ENCODE measurements at regions not wholly inside any gene's neighbourhood (a gene's known extent, or its start where the extent isn't known, plus 50 kb on each side); places are given as distances from the start of the nearest gene placed in this dataset.
"Not testable (repeated sequence)": the region's sequence is repeated elsewhere in the genome, so short reads cannot be mapped to it uniquely, and the experiment has no call there.

DNA sequence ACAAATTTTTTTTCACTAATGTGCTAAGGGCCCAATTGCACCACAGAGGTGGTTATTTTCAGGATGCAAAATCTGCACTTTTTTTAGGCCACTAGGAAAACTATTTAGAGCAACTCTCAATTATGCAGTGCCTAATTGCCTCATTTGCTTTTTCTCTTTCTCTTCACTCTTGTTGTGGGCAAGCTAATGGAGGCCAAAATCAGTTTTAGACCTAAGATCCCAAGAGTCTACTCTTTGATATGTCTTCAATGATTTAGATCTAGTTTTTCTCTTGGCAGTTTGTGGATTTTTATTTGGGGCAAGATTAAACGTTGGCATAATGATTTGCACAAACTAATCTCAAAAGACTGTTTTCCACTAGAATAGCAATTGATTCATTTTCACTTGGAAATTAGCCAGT is 1996.9 kb downstream of the LRRC4C start:
- no peak for DNase-seq

DNA sequence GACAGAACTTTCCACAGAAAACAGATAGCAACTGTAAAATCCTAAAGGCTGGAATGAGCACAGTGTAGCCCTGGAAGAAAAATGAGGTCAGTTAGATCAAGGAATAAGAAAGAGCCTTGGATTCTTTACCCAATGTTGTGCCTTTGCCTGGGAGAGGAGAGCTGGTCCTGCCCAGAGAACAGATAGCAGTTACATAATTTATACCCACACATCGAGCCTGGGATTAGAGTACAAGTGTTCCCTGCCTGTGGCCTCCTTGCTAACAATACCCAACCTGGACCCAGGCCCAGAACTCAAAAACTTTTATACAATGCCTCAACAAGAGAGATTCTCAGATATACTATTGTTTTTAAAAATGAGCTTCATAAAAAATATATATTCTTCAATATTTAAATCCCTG is 1998.4 kb downstream of the LRRC4C start:
- no peak for DNase-seq

DNA sequence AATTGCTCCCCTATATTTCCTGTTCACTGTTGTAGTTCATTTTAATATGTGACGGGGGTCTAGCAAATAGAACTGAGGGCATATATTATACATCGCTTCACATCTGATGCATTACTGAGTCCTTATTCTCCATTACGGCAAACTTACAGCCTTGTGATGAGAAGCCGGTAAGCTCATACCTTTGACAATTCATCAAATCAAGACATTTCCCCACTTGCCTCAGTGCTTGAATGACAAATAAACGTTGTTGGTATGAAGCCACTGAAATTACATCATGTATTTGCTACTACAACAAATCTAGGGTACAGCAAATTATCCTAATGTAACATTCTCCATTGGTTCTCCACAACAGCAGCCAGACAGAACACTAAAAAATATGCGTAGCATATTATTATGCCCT is 1999.8 kb downstream of the LRRC4C start:
- DNase-seq = no peak

DNA sequence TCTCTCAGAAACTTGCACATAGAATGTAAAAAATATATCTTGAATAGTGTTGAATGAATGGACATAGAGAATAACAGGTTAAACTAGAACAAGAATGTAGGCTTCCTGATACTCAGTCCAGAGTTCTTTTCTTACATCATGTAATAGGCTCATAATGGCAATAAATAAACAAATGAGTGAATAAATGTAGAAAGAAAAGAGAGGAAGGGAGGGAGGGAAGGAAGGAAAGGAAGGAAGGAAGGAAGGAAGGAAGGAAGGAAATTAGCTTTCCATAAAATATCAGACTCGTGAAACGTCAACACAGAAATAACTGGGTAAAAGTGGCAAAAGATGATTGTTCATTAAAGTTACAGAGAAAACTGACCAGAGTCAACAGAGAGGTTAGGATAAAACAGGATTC is 2001.0 kb downstream of the LRRC4C start:
- no peak for DNase-seq

DNA sequence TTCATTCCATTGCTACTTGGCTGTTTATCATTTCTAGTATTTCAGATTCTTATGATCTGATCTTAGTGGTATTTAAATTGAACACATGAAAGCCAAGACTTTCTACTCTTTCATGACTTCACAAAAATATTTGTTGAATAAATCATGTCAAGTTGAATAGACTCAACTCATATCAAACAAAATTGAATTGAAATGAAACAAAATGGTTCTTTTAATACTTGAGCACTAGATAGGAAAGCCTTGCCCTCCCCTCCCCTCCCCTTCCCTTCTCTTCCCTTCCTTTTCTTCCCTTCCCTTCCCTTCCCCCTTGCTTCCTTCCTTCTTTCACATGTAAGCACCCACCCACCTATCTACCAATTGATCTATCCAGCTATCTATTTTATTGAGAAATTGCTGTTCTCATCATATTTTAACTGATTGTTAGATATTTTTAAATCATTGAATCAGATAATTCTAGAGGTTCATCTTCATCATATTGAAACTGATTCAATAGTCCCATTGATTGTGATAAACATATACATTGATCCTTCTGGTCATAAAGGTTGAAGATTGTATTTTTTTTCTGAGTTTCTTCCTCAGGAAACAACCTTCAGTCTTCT is 2015.9 kb downstream of the LRRC4C start:
- no peak for DNase-seq

DNA sequence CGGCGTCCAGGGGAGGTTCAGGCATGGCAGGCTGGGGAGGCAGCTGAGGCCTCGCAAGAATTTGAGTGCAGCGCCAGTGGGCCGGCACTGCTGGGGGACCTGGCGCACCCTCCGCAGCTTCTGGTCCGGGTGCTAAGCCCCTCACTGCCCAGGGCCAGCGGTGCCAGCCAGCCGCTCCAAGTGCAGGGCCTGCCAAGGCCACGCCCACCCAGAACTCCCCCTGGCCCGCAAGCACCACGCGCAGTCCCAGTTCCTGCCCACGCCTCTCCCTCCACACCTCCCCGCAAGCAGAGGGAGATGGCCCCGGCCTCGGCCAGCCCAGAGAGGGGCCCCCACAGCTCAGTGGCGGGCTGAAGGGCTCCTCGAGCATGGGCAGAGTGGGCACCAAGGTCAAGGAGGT is 2017.3 kb downstream of the LRRC4C start:
- DNase-seq = no peak

DNA sequence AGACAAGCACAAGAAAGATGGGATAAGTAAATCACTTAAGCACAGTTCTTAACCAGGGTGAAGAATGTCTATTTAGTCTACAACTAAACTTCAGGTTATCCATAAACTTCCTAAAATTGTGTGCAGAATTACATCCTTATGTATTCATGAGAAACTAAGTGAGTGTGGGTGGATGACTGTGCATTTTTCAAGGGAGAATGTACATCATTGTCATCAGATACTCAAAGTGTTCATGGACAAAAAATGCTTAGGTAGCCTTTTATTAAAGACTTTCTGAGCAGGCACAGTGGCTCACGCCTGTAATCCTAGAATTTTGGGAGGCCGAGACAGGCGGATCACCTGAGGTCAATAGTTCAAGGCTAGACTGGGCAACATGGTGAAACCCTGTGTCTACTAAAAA is 2023.8 kb downstream of the LRRC4C start:
- no peak for DNase-seq

DNA sequence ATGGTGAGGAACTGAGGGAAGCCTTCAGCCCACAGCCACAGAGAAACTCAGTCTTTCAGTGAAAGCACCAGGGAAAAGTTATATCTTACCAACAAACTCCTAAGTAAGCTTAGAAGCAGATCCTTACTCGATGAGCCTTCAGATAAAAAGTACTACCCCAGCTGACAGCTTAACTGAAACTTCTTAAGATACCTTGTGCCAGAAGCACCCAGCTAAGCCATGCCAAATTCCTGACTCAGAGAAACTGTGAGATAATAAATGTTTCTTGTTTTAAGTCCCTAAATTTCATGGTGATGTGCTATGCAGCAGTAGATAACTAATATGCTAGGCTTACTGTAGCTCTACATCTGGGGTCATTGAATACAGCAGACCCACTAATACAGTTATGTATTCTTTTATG is 2025.0 kb downstream of the LRRC4C start:
- no peak for DNase-seq

DNA sequence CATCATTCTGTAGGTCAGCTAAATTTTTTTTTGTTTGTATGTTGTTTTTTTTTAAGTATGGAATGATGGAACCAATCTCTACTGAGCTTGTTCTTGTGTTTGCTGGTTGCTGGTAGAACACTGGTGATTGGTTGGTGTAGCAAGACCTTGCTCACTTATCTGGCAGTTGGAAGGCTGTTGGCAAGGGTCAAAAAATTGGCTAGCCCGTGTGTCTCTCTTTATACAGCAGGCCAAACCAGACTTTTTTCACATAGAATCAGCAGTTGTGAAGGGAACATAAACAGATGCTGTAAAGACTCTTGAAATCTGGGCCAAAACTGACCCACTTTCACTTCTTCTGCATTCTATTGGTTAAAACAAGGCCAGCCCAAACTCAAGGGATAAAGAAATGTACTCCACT is 2026.5 kb downstream of the LRRC4C start:
- DNase-seq = no peak

DNA sequence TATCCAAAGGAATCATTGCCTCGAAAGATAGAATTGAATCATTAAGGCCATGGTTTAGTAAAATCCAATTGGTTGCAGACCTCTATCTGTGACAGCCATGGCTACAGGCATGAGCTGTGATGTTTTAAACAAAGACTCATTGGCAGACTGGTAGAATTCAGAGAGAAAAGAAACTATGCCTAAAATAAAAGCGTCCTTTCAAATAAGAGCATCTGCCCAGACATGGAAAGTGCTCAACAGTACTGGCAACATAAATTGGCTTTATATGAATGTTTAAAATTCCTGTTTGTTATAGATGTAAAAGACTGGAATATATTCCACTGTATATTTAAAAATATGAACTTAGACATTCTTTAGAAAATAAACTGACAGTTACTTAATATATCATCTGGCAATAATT is 2034.2 kb downstream of the LRRC4C start:
- DNase-seq = no peak

DNA sequence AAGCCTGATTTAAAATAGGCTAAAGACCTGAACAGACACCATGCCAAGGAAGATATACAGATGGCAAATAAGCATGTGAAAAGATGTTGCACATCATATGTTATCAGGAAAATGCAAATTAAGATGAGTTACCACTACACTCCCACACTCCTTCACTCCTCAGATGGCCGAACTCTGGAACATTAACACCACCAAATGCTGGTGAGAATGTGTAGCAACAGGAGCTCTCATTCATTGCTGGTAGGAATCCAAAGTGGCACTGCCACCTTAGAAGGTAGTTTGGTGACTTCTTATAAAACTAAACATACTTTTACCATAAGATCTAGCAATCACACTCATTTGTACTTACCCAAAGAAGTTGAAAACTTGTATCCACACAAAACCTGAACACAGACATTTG is 2047.3 kb downstream of the LRRC4C start:
- DNase-seq = no peak

DNA sequence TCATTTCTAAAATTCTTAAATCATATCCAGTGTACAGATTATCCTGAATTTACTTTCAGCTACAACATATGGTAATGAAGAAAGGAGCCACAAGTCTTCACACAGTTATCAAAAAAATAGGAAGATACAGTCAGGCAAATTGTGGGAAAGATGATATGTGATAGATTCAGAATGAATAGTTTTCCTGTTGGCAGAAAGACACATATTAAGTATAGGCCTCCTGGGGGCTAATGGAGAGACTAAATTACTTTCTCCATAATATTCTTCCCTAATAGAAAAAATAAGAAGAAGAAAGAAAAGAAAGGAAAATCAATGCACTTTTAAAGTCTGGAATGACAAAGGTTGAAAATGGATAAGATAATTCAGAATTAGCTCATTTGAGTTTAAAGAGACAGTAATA is 2073.5 kb downstream of the LRRC4C start:
- DNase-seq = no peak

DNA sequence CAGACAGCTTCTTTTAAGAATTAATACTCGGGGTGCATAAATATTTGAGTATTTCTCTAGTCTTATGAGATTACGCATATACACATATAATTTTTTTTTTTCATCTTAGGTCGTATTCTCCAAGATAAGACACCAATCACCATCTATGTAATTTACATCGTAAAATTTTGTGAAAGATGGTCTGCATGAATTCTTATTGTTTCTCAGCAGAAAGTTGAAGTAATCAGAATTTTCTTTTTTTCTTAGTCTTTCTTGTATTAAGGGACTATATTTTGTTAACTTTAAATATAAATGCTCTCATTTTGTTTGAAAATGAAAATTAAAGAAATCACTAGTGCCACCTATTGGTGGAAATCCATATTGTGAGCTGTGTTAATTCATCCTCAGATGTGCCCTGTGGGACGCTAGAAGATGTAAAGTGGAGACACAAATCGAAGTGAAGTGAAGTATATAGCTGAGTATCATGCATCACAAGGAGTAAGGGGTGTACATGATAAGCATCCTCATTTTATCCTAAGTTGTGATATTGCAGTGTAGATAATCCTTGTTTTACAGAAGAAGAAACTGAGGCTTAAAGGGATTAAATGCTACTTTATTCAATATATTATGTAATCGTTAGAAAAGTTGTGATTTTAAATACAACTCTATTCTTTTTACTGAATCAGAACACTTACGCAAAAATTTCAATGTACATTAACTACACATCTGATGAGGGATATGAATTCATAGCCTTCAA is 2084.3 kb downstream of the LRRC4C start:
- peak; percentile 6 for DNase-seq

DNA sequence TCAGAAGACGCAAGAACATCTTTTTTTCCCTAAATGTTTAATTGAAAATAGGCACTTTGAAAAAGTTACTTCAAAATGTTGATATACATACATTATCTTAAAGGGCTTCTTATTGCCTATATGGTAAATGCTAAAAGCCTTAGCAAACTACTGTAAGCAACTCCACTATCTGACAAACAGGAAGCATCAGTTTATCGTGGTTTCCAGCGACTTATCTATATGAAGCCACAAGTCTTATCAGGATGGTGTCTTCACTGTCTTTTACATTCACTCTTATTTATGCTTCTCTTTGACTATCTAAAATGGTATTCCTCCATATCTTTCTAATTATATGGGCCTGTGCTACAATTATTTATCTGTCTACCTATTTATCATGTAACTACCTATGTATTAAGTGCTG is 2091.9 kb downstream of the LRRC4C start:
- DNase-seq = no peak

DNA sequence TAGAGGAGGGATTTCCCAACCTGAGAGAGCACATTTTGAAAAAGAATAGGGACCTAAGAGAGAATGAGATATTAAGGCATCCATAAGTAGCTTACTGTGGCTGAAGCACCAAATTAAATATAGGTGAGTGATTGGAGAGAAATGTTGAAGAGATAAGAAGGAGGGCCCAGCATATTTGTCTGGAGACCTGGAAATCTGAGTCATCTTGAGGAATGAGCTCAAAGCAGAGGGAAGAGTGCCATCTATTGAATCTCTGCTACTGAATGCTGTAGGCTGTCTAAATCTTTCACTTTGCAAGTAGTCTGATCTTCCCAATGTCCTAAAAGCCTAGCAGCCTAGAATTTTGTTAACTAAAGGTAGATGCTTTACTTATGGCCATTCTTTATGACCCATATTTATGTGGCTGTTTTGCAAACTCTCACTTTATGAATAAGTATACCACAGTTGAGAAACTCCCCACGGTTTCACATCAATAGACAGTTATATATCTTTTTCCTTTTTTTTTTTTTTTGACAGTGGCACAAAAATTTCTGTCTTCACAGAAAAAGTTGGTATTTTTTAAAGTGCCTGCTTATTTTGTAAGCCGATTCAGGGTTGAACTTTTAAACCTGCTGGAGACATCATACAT is 2093.5 kb downstream of the LRRC4C start:
- no peak for DNase-seq

DNA sequence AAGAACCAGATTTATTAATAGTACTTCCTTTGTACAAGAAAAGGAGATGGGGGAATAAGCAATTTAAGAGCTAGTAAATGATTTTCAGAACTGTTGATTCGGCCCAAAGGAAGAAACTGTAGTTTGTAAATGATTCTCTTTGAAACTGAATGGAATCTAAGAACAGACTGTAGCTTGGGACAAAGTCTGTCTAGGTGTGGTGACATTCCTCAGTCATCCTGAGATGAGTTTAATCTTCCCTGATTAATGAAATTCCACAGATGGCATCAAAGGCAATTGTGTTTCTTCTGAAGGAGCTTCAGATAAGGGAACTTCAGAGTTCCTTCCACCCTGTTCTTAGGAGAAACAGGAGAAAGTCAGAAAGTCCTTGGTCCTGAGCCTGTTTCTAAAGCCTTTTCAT is 2095.9 kb downstream of the LRRC4C start:
- no peak for DNase-seq

DNA sequence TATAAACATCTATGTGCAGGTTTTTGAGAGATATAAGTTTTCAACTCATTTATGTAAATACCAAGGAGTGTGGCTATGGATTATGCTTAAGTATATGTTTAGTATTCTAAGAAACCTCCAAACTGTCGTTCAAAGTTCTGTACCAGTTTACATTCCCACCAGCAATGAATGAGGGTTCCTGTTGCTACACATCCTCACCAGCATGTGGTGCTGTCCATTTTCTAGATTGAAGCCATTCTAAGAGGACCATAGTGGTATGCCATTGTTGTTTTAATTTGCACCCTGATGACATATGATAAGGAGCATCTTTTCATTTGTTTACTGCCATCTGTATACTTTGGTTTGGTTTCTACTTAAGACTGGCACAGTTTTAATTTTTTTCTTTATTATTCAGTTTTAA is 2097.9 kb downstream of the LRRC4C start:
- no peak for DNase-seq

DNA sequence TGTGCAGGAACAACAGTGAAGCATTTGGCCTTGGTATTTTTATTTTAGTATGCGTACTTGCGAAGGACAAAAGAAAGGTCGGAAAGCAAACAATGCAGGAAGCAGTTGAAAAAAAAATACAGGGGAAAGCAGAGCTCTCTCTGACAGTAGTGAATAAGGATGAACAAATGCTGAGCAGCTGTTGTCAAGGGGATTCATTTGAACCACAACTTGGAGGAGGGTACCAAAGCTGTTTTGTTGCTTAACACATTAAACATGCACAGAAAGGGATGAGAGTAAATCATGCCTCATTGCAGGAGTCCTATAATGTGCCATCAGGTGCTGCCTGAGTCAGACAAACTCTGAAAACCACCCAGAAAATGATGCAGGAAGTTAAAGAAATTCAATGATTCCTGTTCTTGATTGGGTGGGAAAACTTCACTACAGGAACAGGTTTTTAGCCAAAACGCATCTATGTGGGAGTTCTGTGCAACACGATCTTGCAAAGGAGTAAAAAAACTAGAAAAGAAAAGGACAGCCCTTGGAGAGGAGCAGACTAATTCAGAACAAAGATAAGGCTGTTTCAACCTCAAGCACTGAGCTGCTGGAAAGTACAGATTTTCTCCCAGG is 2113.5 kb downstream of the LRRC4C start:
- DNase-seq = no peak

DNA sequence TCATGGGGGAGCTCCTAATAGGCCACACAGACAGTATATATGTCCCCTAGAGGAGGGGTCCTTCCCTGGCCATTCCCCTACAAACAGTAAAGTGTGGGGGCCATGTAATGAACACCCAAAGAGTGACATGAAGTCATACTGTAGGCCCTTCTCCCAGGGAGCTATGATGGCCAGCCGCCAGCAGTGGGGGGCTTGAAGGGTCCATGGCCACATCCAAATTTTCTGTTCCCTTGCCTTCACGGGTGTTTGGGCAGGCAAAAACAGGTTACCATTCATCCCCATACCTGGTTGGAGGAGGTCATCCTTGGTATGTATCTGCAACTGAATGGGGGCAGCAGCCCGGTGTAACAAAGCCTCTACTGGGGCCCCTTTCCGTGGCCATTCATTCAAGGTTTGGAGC is 2118.0 kb downstream of the LRRC4C start:
- no peak for DNase-seq

DNA sequence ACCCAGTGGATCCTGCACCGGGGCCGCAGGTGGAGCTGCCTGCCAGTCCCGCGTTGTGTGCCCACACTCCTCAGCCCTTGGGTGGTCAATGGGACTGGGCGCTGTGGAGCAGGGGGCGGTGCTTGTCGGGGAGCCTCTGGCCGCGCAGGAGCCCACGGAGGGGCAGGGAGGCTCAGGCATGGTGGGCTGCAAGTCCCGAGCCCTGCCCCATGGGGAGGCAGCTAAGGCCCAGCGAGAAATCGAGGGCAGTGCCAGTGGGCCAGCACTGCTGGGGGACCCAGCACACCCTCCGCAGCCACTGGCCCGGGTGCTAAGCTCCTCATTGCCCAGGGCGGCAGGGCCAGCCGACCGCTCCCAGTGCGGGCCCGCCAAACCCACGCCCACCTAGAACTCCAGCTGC is 2126.4 kb downstream of the LRRC4C start:
- not testable (repeated sequence) for DNase-seq

DNA sequence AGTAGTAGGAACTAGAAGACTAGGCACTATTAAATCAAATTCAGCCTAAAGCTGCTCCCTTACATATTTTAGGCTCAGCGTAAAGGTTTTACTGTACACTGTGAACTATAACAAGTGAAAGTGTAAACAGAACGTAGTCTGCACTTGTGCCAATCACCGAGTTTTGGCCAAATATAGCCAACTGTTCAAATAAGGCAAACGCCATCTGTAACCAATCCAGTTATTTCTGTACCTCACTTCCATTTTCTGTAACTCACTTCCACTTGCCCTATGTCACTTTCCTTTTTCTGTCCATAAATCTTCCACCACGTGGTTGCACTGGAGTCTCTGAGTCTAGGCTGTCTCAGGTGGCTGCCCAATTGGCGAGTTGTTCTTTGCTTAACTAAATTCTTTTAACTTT is 2132.2 kb downstream of the LRRC4C start:
- DNase-seq = peak; percentile 11

DNA sequence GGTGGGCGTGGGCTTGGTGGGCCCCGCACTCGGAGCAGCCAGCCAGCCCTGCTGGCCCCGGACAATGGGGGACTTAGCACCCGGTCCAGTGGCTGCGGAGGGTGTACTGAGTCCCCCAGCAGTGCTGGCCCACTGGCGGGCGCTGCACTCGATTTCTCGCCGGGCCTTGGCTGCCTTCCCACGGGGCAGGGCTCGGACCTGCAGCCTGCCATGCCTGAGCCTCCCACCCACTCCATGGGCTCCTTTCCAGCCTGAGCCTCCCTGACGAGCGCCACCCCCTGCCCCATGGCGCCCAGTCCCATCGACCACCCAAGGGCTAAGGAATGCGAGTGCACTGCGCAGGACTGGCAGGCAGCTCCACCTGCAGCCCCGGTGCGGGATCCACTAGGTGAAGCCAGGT is 2147.6 kb downstream of the LRRC4C start:
- DNase-seq = not testable (repeated sequence)

DNA sequence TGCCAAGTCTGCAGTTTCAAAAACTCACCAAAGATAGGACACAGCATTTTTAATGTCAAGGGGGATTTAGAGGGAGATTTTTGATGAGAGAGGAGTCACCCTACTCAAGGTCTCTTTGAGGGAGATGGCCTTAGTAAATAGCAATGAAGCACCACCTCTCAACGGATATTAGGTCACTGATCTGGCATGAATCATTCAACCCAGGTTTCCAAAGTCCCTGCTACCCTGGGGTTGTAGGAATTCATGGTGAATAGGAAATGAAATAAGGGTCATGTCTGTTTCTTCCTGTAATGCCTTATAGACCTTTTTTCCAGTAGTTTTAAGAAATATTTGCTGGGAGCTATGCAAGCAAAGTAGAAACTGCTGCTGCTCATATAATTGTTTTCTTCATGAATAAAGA is 2154.9 kb downstream of the LRRC4C start:
- no peak for DNase-seq

DNA sequence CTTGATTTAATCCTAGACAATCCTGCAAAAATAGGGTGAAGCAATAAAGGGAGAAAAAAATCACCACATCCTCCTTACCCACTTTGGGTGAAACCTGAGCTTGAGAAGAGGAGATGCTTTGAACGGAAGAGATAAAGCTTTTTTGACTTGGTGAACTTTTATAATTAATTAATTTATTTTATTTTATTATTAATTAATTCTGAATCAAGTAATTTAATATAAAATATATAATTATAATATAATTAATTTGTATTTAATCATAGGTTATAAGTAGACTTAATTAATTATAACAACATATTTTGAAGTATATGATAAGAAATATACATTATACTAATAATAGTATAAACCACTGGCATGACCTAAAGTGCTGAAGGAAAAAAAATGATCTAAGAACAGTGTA is 2164.8 kb downstream of the LRRC4C start:
- DNase-seq = no peak
